Astrocyte (in vitro differentiated cells and primary cell): ENCODE measurements at regions not wholly inside any gene's neighbourhood (a gene's known extent, or its start where the extent isn't known, plus 50 kb on each side); places are given as distances from the start of the nearest gene placed in this dataset.

Source experiments
- DNase-seq: peaks from one replicate; pipeline ENCODE4 v3.0.0-alpha.2; 2010; ENCODE audit warnings: low read depth
- FAIRE-seq: peaks from 2 replicates; lab custom pipeline; 2011; peaks lifted over from hg19 to GRCh38; lab: Jason Lieb, UNC
- H2AFZ ChIP-seq: 2 replicates; pipeline ENCODE4 v1.6.0; 2012; ENCODE audit warnings: low read depth, low read length, inconsistent platforms
- H3K27ac ChIP-seq: 2 replicates; pipeline ENCODE4 v1.5.1; 2011; ENCODE audit warnings: low read depth, low read length, inconsistent platforms
- H3K27me3 ChIP-seq: 2 replicates; pipeline ENCODE4 v1.6.0; 2011; ENCODE audit warnings: low read length, inconsistent platforms; ENCODE audit not compliant: insufficient read depth
- H3K36me3 ChIP-seq: 2 replicates; pipeline ENCODE4 v1.5.1; 2011; ENCODE audit warnings: low read length, inconsistent platforms; ENCODE audit not compliant: insufficient read depth
- H3K4me1 ChIP-seq: 2 replicates; pipeline ENCODE4 v1.5.1; 2011; ENCODE audit warnings: low read length, inconsistent platforms; ENCODE audit not compliant: insufficient read depth
- H3K4me2 ChIP-seq: 2 replicates; pipeline ENCODE4 v1.6.0; 2012; ENCODE audit warnings: low read length, inconsistent platforms
- H3K4me3 ChIP-seq: 2 replicates; pipeline ENCODE4 v1.5.1; 2011; ENCODE audit warnings: low read depth, mild to moderate bottlenecking, low read length, inconsistent platforms; ENCODE audit not compliant: insufficient read depth
- H3K79me2 ChIP-seq: 2 replicates; pipeline ENCODE4 v1.6.0; 2012; ENCODE audit warnings: mild to moderate bottlenecking, low read length, inconsistent platforms; ENCODE audit not compliant: insufficient read depth
- H3K9ac ChIP-seq: 2 replicates; pipeline ENCODE4 v1.6.0; 2012; ENCODE audit warnings: mild to moderate bottlenecking, low read length, inconsistent platforms
- H3K9me3 ChIP-seq: 2 replicates; pipeline ENCODE4 v1.5.1; 2012; ENCODE audit warnings: low read depth, mild to moderate bottlenecking, low read length, inconsistent platforms; ENCODE audit not compliant: insufficient read depth
- H4K20me1 ChIP-seq: 2 replicates; pipeline ENCODE4 v1.6.0; 2012; ENCODE audit warnings: low read length, inconsistent platforms; ENCODE audit not compliant: insufficient read depth
- H3K27ac Mint-ChIP-seq: one replicate; pipeline ENCODE4 v1.8.0; 2021; ENCODE audit warnings: mild to moderate bottlenecking, mixed read lengths; ENCODE audit not compliant: unreplicated experiment
- H3K27me3 Mint-ChIP-seq: one replicate; pipeline ENCODE4 v1.8.0; 2021; ENCODE audit warnings: low read depth, mixed read lengths; ENCODE audit not compliant: unreplicated experiment
- H3K36me3 Mint-ChIP-seq: one replicate; pipeline ENCODE4 v1.8.0; 2021; ENCODE audit warnings: low read depth, mixed read lengths; ENCODE audit not compliant: unreplicated experiment
- H3K4me1 Mint-ChIP-seq: one replicate; pipeline ENCODE4 v1.8.0; 2021; ENCODE audit warnings: low read depth, mixed read lengths; ENCODE audit not compliant: unreplicated experiment
- H3K4me3 Mint-ChIP-seq: one replicate; pipeline ENCODE4 v1.8.0; 2021; ENCODE audit warnings: mild to moderate bottlenecking, moderate library complexity, mixed read lengths; ENCODE audit not compliant: unreplicated experiment
- H3K9me3 Mint-ChIP-seq: one replicate; pipeline ENCODE4 v1.8.0; 2021; ENCODE audit warnings: mild to moderate bottlenecking, mixed read lengths; ENCODE audit not compliant: unreplicated experiment
- EZH2 ChIP-seq: IDR thresholded peaks from 2 replicates; pipeline ENCODE4 v1.6.1; 2012; ENCODE audit warnings: mild to moderate bottlenecking, low read length, inconsistent platforms; ENCODE audit not compliant: insufficient read depth
- TF ChIP-seq, protein P1 (sequence below): IDR thresholded peaks from 2 replicates; pipeline ENCODE4 v1.5.1; 2011; ENCODE audit warnings: low read depth, mild to moderate bottlenecking, inconsistent platforms, low read length, moderate library complexity; ENCODE audit not compliant: insufficient read depth

DNA sequence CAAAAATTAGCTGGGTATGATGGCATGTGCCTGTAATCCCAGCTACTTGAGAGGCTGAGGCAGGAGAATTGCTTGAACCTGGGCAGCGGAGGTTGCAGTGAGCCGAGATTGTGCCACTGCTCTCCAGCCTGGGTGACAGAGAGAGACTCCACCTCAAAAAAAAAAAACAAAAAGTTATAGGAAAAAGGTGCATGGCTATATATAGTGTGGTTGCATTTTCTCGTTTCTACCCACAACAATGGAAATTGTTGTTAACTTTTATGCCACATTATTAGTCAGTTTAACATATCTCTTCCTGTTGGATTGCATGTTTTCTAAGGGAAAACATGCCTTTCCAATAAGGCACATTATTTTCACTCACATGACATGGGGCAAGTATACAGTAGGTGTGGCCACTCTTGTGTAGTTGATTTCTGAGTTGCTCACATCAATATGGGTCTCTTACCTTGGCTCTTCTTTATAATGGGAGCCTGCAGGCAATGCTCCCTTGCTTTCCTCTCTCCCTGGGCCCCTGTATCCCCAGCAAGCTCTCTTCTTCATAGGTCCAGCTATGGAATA is 610.0 kb downstream of the RNF144A start:
- FAIRE-seq, result no peak

DNA sequence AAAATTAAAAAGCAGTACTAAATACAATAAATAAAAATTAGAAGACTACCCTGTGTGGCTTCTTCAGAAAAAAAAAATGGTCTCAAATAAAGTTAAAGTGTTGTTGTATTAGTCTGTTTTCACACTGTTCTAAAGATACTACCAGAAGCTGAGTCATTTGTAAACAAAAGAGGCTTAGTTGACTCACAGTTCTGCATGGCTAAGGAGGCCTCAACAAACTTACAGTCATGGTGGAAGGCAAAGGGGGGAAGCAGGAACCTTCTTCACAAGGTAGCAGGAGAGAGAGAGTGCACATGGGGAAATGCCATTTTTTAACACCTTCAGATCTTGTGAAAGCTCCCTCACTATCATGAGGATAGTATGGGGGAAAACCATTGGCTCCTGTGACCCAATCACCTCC is 612.8 kb downstream of the RNF144A start:
- H3K9me3 Mint-ChIP-seq, result peaks cover 16% of the 10 kb centered on the region
- H3K4me3 ChIP-seq, result no peak overlapping the region
- H3K36me3 Mint-ChIP-seq, result peaks cover 2% of the 10 kb centered on the region
- H3K79me2 ChIP-seq, result no peaks in the 10 kb centered on the region
- DNase-seq, result peak; percentile 0
- no peak overlapping the region for H3K27ac Mint-ChIP-seq
- no peak overlapping the region for H3K27ac ChIP-seq
- H3K27me3 Mint-ChIP-seq, result no peaks in the 10 kb centered on the region
- H3K4me1 Mint-ChIP-seq, result peaks cover 4% of the 10 kb centered on the region
- H3K9me3 ChIP-seq, result no peaks in the 10 kb centered on the region
- TF ChIP-seq, protein P1, sequence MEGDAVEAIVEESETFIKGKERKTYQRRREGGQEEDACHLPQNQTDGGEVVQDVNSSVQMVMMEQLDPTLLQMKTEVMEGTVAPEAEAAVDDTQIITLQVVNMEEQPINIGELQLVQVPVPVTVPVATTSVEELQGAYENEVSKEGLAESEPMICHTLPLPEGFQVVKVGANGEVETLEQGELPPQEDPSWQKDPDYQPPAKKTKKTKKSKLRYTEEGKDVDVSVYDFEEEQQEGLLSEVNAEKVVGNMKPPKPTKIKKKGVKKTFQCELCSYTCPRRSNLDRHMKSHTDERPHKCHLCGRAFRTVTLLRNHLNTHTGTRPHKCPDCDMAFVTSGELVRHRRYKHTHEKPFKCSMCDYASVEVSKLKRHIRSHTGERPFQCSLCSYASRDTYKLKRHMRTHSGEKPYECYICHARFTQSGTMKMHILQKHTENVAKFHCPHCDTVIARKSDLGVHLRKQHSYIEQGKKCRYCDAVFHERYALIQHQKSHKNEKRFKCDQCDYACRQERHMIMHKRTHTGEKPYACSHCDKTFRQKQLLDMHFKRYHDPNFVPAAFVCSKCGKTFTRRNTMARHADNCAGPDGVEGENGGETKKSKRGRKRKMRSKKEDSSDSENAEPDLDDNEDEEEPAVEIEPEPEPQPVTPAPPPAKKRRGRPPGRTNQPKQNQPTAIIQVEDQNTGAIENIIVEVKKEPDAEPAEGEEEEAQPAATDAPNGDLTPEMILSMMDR, result no peak
- TF ChIP-seq EZH2, result no peak
- H3K4me3 Mint-ChIP-seq, result no peak overlapping the region
- H3K9ac ChIP-seq, result no peak overlapping the region
- H3K4me2 ChIP-seq, result no peak overlapping the region
- H2AFZ ChIP-seq, result no peak overlapping the region
- H3K27me3 ChIP-seq, result no peaks in the 10 kb centered on the region
- no peaks in the 10 kb centered on the region for H3K36me3 ChIP-seq
- no peak for FAIRE-seq
- no peaks in the 10 kb centered on the region for H3K4me1 ChIP-seq
- no peaks in the 10 kb centered on the region for H4K20me1 ChIP-seq

More for the DNA sequence above, 610.0 kb downstream of the RNF144A start:
- H3K36me3 Mint-ChIP-seq, result peaks cover 2% of the 10 kb centered on the region
- Histone ChIP-seq H3K79me2 (no peaks in the 10 kb centered on the region), H3K27me3 (no peaks in the 10 kb centered on the region), H3K4me1 (no peaks in the 10 kb centered on the region), H3K27ac (no peak overlapping the region), H3K4me2 (no peak overlapping the region), H3K4me3 (no peak overlapping the region), H4K20me1 (no peaks in the 10 kb centered on the region), H2AFZ (no peak overlapping the region), H3K9me3 (no peaks in the 10 kb centered on the region), H3K9ac (no peak overlapping the region), H3K36me3 (no peaks in the 10 kb centered on the region)
- no peaks in the 10 kb centered on the region for H3K27me3 Mint-ChIP-seq
- H3K27ac Mint-ChIP-seq, result no peak overlapping the region
- TF ChIP-seq, protein P1, result no peak
- no peak for TF ChIP-seq EZH2
- H3K4me1 Mint-ChIP-seq, result peaks cover 4% of the 10 kb centered on the region
- peaks cover 19% of the 10 kb centered on the region for H3K9me3 Mint-ChIP-seq
- no peak for DNase-seq
- no peak overlapping the region for H3K4me3 Mint-ChIP-seq

DNA sequence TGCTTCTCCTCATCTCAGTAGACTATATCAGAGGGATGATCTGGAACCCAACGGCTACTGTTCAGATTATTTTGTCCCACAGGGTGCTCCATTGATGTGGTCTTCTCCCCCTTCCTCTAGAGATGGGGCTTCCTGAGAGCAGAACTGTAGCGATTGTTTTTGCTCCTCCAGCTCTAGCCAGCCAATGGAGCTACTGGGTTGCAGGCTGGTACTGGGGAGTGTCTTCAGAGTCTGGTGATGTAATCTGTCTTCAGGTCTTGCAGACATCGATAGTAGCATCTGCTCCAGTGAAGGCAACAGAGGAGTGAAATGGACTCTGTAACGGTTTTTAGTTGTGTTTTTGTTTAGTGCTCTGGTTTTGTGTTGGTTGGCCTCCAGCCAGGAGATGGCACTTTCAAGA is 621.9 kb downstream of the RNF144A start:
- no peak overlapping the region for H3K9ac ChIP-seq
- no peaks in the 10 kb centered on the region for H3K79me2 ChIP-seq
- FAIRE-seq, result no peak
- no peak overlapping the region for H3K4me3 ChIP-seq
- H3K4me1 ChIP-seq, result peaks cover 4% of the 10 kb centered on the region
- Mint-ChIP-seq H3K27me3 (no peaks in the 10 kb centered on the region), H3K4me3 (no peak overlapping the region), H3K4me1 (peaks cover 22% of the 10 kb centered on the region), H3K36me3 (no peaks in the 10 kb centered on the region), H3K9me3 (no peaks in the 10 kb centered on the region), H3K27ac (peak overlapping the region; percentile 98)
- no peaks in the 10 kb centered on the region for H3K36me3 ChIP-seq
- H3K27ac ChIP-seq, result peak overlapping the region; percentile 55
- no peak for DNase-seq
- TF ChIP-seq EZH2, result no peak
- TF ChIP-seq, protein P1, result no peak
- no peaks in the 10 kb centered on the region for H4K20me1 ChIP-seq
- no peaks in the 10 kb centered on the region for H3K27me3 ChIP-seq
- H2AFZ ChIP-seq, result no peak overlapping the region
- H3K9me3 ChIP-seq, result no peaks in the 10 kb centered on the region
- H3K4me2 ChIP-seq, result peak overlapping the region; percentile 42
